ENCODE measurements at regions not wholly inside any gene's neighbourhood (a gene's known extent, or its start where the extent isn't known, plus 50 kb on each side); places are given as distances from the start of the nearest gene placed in this dataset.

DNA sequence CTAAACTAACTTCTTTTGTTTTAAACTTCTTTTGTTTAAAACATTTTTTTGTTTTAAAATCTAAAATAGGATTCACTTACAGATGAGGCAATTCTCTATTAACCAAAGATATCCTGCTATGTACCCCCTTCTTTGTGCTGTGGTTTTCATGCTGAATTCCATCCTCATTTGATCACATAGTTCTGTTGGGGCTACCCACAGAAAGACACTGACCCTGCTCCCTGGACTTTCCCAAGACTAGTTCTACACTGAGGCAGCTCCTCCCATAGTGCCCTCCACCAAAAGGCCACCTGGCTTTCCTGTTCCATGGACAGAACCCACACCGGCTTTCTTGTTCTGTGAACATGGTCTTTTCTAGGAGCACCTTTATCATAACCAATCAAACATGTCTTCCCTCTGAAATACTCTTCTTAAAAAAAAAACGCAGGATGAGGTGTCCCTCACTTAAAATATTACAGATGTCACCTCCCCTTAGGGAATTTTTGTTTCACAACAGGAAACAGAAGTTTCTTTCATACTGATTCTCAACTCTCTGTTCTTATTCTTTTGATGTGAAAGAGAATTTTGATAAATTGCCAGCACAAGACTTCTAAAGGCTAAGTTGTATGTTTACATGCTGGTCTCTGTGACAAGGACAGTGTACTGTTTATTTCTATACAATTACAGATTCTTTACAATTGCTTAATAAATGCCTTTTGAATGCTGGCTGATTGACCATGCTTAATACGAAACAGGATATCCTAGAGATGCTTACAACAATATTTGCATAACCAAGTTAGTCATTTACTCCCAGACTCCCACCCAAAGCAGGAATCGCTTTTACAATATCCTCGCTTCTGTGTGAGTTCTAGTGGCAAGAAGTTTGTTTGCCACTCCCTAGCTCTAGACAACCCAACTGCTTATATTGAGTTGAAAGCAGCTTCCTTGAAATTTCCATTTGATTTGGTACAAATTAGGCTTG, 300.4 kb downstream of the DTWD2 start:
- DNase-seq = no peak

DNA sequence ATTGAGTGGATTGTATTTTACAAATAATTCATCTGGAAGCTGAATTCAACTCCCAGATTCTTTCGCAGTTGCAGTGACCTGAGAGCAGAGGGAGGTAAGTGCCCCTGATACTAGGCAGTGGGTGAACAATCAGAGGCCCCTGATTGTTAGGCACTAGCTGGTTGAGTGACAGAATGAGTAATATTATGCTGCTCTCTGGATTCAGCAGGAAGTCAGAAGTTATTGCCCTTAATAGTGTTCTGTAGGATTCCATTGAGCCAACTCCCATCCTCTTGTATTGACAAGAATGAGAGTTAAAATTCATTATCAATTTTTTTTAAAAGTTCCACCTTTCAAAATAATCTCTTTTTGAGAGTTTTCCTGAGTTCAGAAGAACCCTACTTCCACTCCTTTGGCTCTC, 301.2 kb downstream of the DTWD2 start:
- DNase-seq = no peak

- DNase-seq = no peak
These were observed 306.7 kb downstream of the DTWD2 start for GRCh38 chr5:118681655-118682054.

- DNase-seq = no peak
These were observed 308.9 kb downstream of the DTWD2 start for GRCh38 chr5:118679264-118679940.

GRCh38 chr5:118678746-118679145, 309.6 kb downstream of the DTWD2 start:
- DNase-seq = no peak

DNA sequence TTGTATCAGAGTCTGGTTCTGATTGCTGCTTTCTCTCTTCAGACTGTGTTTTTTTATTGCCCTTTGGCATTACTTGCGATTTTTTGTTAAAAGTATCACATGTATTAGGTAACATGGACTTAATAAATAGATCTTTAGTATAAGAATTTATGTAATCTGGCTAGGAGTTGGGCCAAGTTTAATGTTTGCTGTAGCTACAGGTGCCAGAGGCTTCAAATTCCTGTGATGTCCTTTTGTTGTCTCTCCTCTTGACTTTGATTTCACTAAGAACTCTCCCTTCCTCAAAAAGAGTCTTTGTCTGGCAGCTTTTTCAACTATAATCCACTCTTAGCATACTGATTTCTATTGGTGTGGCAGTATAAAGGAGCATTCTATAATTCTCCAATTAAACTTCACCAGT, 313.1 kb downstream of the DTWD2 start:
- DNase-seq = no peak

- DNase-seq = no peak
These were observed 330.8 kb downstream of the DTWD2 start for GRCh38 chr5:118657576-118657975.

- DNase-seq = no peak
These were observed 334.5 kb downstream of the DTWD2 start for GRCh38 chr5:118653872-118654271.

DNA sequence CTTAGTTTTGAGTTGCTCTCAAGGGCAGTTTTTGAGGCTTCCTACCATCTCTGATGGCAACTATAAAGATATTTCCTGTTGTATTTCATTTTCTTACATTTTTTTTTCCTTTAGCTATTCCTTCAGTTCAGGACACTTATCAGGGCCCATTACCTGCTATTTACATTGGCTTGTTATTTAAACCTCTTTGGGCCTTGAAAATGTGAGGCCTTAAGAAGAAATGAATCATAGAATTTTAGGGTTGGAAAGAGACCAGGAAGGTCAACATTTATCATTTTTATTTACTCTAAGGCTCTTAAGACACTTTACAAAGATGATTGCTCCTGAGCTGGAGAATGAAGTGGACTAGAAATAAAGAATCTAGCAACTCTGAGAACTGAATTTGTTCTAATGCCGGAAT, 335.2 kb downstream of the DTWD2 start:
- no peak for DNase-seq

- no peak for DNase-seq
These were observed 337.3 kb downstream of the DTWD2 start for GRCh38 chr5:118651002-118651401.

DNA sequence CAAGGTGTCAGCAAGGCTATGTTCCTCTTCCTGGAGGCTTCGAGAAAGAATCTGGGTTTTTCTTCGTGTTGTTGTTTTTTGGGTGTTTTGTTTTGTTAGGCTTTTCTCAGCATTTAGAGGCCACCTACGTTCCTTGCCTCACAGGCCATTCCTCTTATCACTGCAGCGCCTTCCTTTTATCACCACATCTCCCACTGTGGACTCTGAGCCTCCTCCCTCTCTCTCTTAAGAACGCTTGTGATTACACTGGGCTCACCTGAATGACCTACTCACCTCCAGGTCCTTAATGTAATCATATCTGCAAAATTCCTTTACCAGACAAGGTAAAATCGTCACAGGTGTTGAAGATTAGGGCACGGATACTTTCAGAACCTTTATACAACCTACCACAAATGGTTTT, 340.8 kb downstream of the DTWD2 start:
- no peak for DNase-seq

- DNase-seq = no peak
These were observed 341.4 kb downstream of the DTWD2 start for GRCh38 chr5:118646917-118647316.

GRCh38 chr5:118637947-118638670, 350.2 kb downstream of the DTWD2 start:
- no peak for DNase-seq

DNA sequence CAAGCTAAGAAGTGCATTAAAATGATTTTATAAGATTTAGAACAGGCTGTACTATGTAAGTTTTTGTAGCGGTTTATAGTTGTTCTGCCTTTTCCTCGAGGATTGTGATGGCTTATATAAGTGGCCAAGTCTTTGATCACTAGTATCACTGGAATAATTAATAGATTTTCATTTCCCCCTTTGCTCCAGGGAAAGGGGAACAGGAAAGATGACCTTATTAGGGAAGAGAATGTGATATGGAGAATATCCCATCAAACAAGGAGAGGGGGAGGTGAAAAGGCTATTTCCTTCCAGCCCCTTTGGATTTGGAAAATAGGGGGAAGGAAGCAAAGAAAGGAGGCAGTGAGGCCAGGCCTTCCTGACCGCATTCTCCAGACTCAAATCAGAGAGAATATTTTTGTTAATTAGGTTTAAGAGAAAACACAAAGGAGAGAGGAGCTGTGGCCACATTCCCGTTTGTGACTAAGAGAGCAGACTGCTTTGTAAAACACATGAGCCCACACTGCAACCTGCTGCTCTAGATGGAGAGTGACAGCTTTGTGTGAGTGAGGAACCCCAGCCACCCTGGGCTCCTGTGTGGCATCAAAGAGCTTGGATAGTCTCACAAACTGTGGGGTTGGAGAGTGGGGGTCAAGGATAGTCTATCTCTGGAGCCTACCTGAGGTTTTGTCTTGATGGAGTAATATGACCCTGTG, 359.5 kb downstream of the DTWD2 start:
- DNase-seq = no peak

- DNase-seq = no peak
These were observed 368.1 kb downstream of the DTWD2 start for GRCh38 chr5:118620233-118620632.

DNA sequence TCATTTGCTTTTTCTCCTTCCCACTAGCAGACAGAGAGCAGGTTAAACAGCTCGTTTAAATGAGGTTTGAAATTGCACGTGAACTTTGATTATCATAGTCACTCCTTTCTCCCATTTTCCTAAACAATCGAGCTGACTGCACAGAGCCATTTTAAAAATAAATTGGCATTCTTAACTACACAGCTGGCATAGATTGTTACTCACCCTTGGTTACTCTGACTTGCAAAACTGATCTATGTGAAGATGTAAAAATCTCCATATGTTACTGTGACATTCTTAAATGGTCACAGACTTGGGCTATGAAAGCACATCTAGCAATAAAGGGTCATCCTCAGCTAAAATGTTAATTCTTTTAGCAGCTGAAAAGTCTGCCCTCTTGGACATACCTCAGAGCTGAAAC, 368.5 kb downstream of the DTWD2 start:
- DNase-seq = no peak

DNA sequence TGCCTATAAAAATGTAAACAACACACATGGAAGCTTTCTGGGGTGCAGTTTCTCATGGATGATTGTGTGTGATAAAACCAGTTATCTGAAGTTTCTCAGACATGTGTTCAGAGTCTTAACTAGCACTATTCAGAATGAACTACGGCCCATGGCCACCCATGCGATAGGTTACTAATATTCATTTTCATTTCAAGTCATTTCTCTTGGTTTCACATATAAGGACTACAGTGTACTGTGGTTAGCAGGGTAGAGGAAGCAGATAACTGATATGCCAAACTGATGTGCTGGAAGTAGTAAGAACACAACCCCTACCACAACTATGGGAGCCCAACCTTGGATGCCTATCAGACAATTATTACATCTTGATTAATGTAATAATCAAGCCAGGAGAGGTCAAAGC, 372.1 kb downstream of the DTWD2 start:
- no peak for DNase-seq

- no peak for DNase-seq
These were observed 373.5 kb downstream of the DTWD2 start for GRCh38 chr5:118614731-118615456.

- no peak for DNase-seq
These were observed 376.9 kb downstream of the DTWD2 start for GRCh38 chr5:118611332-118611945.

DNA sequence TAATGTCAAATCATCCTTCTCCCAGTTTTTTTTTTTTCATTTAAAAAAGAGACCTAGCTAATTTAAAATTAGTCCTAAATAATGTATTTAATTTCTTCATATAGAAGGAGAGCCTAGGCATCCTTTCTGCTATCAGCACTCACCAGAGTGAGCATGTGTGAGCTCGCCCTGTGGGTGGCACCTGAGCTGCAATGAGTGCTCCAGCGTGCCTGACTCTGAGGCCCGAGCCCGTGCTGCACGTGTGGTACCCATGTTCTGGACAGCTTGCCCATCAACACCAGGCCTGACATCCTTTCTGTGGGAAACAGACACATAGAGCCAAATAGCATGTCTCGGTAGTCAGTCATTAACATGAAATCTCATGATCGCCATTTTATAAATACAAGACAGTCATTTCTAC, 381.4 kb downstream of the DTWD2 start:
- DNase-seq = no peak

GRCh38 chr5:118605761-118606160, 382.6 kb downstream of the DTWD2 start:
- DNase-seq = no peak

- no peak for DNase-seq
These were observed 384.2 kb downstream of the DTWD2 start for GRCh38 chr5:118604106-118604505.

All from NCI-H2171 (cell line).